HG03159 (cell line): ENCODE measurements at regions not wholly inside any gene's neighbourhood (a gene's known extent, or its start where the extent isn't known, plus 50 kb on each side); places are given as distances from the start of the nearest gene placed in this dataset.

Source experiments
- ATAC-seq: cut with Tn5 transposase; IDR thresholded peaks from one replicate; pipeline ENCODE4 v1.9.1; 2021; ENCODE audit warnings: mild to moderate bottlenecking, moderate library complexity; ENCODE audit not compliant: unreplicated experiment

GRCh38 chr15:96390986-96391385 is 60.5 kb downstream of the NR2F2 start:
- ATAC-seq: no peak

- ATAC-seq: no peak
Measured at GRCh38 chr15:96392380-96393208, 62.1 kb downstream of the NR2F2 start.

- no peak for ATAC-seq
Measured at GRCh38 chr15:96393209-96393513, 62.7 kb downstream of the NR2F2 start.

GRCh38 chr15:96395687-96396086 is 65.2 kb downstream of the NR2F2 start:
- ATAC-seq: no peak

- no peak for ATAC-seq
Measured at GRCh38 chr15:96398776-96399175, 68.3 kb downstream of the NR2F2 start.

GRCh38 chr15:96402403-96402802 is 71.9 kb downstream of the NR2F2 start:
- no peak for ATAC-seq

- no peak for ATAC-seq
Measured at GRCh38 chr15:96403071-96403470, 72.6 kb downstream of the NR2F2 start.

- ATAC-seq: no peak
Measured at GRCh38 chr15:96403932-96404331, 73.4 kb downstream of the NR2F2 start.

- no peak for ATAC-seq
Measured at GRCh38 chr15:96404560-96404959, 74.1 kb downstream of the NR2F2 start.

- no peak for ATAC-seq
Measured at GRCh38 chr15:96406291-96406690, 75.8 kb downstream of the NR2F2 start.

- no peak for ATAC-seq
Measured at GRCh38 chr15:96406701-96407100, 76.2 kb downstream of the NR2F2 start.

- ATAC-seq: no peak
Measured at GRCh38 chr15:96407482-96407881, 77.0 kb downstream of the NR2F2 start.

- ATAC-seq: no peak
Measured at GRCh38 chr15:96408591-96409183, 78.2 kb downstream of the NR2F2 start.

- ATAC-seq: no peak
Measured at GRCh38 chr15:96409215-96410138, 79.0 kb downstream of the NR2F2 start.

GRCh38 chr15:96410175-96411055 is 79.9 kb downstream of the NR2F2 start:
- ATAC-seq: no peak

- ATAC-seq: no peak
Measured at GRCh38 chr15:96411056-96412031, 80.8 kb downstream of the NR2F2 start.

- no peak for ATAC-seq
Measured at GRCh38 chr15:96412045-96412905, 81.8 kb downstream of the NR2F2 start.

- ATAC-seq: no peak
Measured at GRCh38 chr15:96412906-96413231, 82.4 kb downstream of the NR2F2 start.

- ATAC-seq: no peak
Measured at GRCh38 chr15:96413657-96414056, 83.2 kb downstream of the NR2F2 start.
